Femur (tissue), 1 donor: ENCODE measurements at regions not wholly inside any gene's neighbourhood (a gene's known extent, or its start where the extent isn't known, plus 50 kb on each side); places are given as distances from the start of the nearest gene placed in this dataset.

Source experiments
- DNase-seq: peaks from one replicate; pipeline ENCODE4 v3.0.0-alpha.2; 2017

- no peak for DNase-seq
Observed at GRCh38 chr10:24793648-24794379, 70.1 kb upstream of the ARHGAP21 start.

- no peak for DNase-seq
Observed at GRCh38 chr10:24792638-24793037, 69.0 kb upstream of the ARHGAP21 start.

- DNase-seq: no peak
Observed at GRCh38 chr10:24791084-24791726, 67.5 kb upstream of the ARHGAP21 start.

- DNase-seq: peak; percentile 28
Observed at GRCh38 chr10:24790599-24790998, 66.9 kb upstream of the ARHGAP21 start.

GRCh38 chr10:24790073-24790472 lies 66.4 kb upstream of the ARHGAP21 start:
- no peak for DNase-seq

GRCh38 chr10:24784923-24785322 lies 61.2 kb upstream of the ARHGAP21 start:
- DNase-seq: no peak

GRCh38 chr10:24784061-24784460 lies 60.4 kb upstream of the ARHGAP21 start:
- no peak for DNase-seq

- DNase-seq: no peak
Observed at GRCh38 chr10:24783504-24783903, 59.8 kb upstream of the ARHGAP21 start.

GRCh38 chr10:24779737-24780136 lies 56.0 kb upstream of the ARHGAP21 start:
- DNase-seq: no peak

- no peak for DNase-seq
Observed at GRCh38 chr10:24778298-24778697, 54.6 kb upstream of the ARHGAP21 start.

GRCh38 chr10:24777196-24777595 lies 53.5 kb upstream of the ARHGAP21 start:
- no peak for DNase-seq

GRCh38 chr10:24773939-24774589 lies 50.4 kb upstream of the ARHGAP21 start:
- DNase-seq: no peak
